ENCODE measurements at regions not wholly inside any gene's neighbourhood (a gene's known extent, or its start where the extent isn't known, plus 50 kb on each side); places are given as distances from the start of the nearest gene placed in this dataset.

- peak; percentile 6 for DNase-seq
- Histone ChIP-seq H3K9me3 (ENCODE audit: low read depth) (no peaks in the 10 kb centered on the region), H3K27ac (peak overlapping the region; percentile 15), H3K79me2 (ENCODE audit: insufficient read depth) (peaks cover 24% of the 10 kb centered on the region), H3K9me2 (ENCODE audit: insufficient read depth) (no peaks in the 10 kb centered on the region), H3K4me2 (ENCODE audit: unreplicated experiment) (no peak overlapping the region), H3K4me1 (ENCODE audit: insufficient read depth) (no peaks in the 10 kb centered on the region), H3K9ac (no peak overlapping the region; the same call in 1 of the 2 replicates), H3K4me3 (no peak overlapping the region), H3F3A (ENCODE audit: insufficient read depth) (peaks cover 35% of the 10 kb centered on the region), H3K36me3 (ENCODE audit: low read depth) (peaks cover 60% of the 10 kb centered on the region), H3K27me3 (replicated peaks; ENCODE audit: insufficient read depth) (no peaks in the 10 kb centered on the region), H2AFZ (no peak overlapping the region), H4K20me1 (ENCODE audit: insufficient read depth) (no peaks in the 10 kb centered on the region; the same call in 1 of the 2 replicates)
- 49 to 52% methylated on average over 9 of the region's 9 CpGs for WGBS, 2 experiments (ENCODE audit: low coverage in 1 of 2, low lambda C conversion rate in 2 of 2, missing lambda C conversion rate in 2 of 2)
- TF ChIP-seq EZH2 (IDR thresholded peaks at IDR 0.05; ENCODE audit: insufficient read depth, poor library complexity, severe bottlenecking) (no peak), EZH2phosphoT487 (IDR thresholded peaks at IDR 0.05; ENCODE audit: insufficient read depth, low read depth) (no peak)
- in situ Hi-C loops (cut with MboI) = no loop called here
Observed at GRCh38 chr1:219993554-219994433, 52.5 kb downstream of the EPRS1 start.

- H3F3A ChIP-seq (ENCODE audit: insufficient read depth) = peaks cover 28% of the 10 kb centered on the region
- no peaks in the 10 kb centered on the region for H3K9me2 ChIP-seq (ENCODE audit: insufficient read depth)
- H3K4me3 ChIP-seq = no peak overlapping the region
- H3K4me1 ChIP-seq (ENCODE audit: insufficient read depth) = no peaks in the 10 kb centered on the region
- in situ Hi-C loops (cut with MboI) = no loop called here
- H2AFZ ChIP-seq = no peak overlapping the region
- TF ChIP-seq EZH2 (IDR thresholded peaks at IDR 0.05; ENCODE audit: insufficient read depth, poor library complexity, severe bottlenecking) (no peak), EZH2phosphoT487 (IDR thresholded peaks at IDR 0.05; ENCODE audit: insufficient read depth, low read depth) (no peak)
- no peak overlapping the region for H3K4me2 ChIP-seq (ENCODE audit: unreplicated experiment)
- H3K79me2 ChIP-seq (ENCODE audit: insufficient read depth) = peaks cover 18% of the 10 kb centered on the region
- no peaks in the 10 kb centered on the region; the same call in 1 of the 2 replicates for H4K20me1 ChIP-seq (ENCODE audit: insufficient read depth)
- WGBS, 2 experiments (ENCODE audit: low coverage in 1 of 2, low lambda C conversion rate in 2 of 2, missing lambda C conversion rate in 2 of 2) = 99 to 100% methylated on average over 2 of the region's 2 CpGs
- peaks cover 59% of the 10 kb centered on the region for H3K36me3 ChIP-seq (ENCODE audit: low read depth)
- H3K9ac ChIP-seq = no peak overlapping the region
- no peaks in the 10 kb centered on the region for H3K27me3 ChIP-seq (replicated peaks; ENCODE audit: insufficient read depth)
- DNase-seq = no peak
- no peaks in the 10 kb centered on the region for H3K9me3 ChIP-seq (ENCODE audit: low read depth)
- no peak overlapping the region for H3K27ac ChIP-seq
Observed at GRCh38 chr1:219991919-219992318, 54.4 kb downstream of the EPRS1 start.

- Histone ChIP-seq H3K9me3 (ENCODE audit: low read depth) (no peaks in the 10 kb centered on the region), H3K79me2 (ENCODE audit: insufficient read depth) (peaks cover 18% of the 10 kb centered on the region), H3K36me3 (ENCODE audit: low read depth) (peaks cover 59% of the 10 kb centered on the region), H3K9ac (no peak overlapping the region), H3K27me3 (replicated peaks; ENCODE audit: insufficient read depth) (no peaks in the 10 kb centered on the region), H4K20me1 (ENCODE audit: insufficient read depth) (no peaks in the 10 kb centered on the region; the same call in 1 of the 2 replicates), H3K4me3 (no peak overlapping the region), H3F3A (ENCODE audit: insufficient read depth) (peaks cover 28% of the 10 kb centered on the region), H3K27ac (no peak overlapping the region), H3K4me1 (ENCODE audit: insufficient read depth) (no peaks in the 10 kb centered on the region), H3K9me2 (ENCODE audit: insufficient read depth) (no peaks in the 10 kb centered on the region), H3K4me2 (ENCODE audit: unreplicated experiment) (no peak overlapping the region), H2AFZ (no peak overlapping the region)
- no peak for DNase-seq
- in situ Hi-C loops (cut with MboI) = no loop called here
- TF ChIP-seq EZH2phosphoT487 (IDR thresholded peaks at IDR 0.05; ENCODE audit: insufficient read depth, low read depth) (no peak), EZH2 (IDR thresholded peaks at IDR 0.05; ENCODE audit: insufficient read depth, poor library complexity, severe bottlenecking) (no peak)
- WGBS, 2 experiments (ENCODE audit: low coverage in 1 of 2, low lambda C conversion rate in 2 of 2, missing lambda C conversion rate in 2 of 2) = 56 to 60% methylated on average over 3 of the region's 3 CpGs
Observed at GRCh38 chr1:219991511-219991810, 54.8 kb downstream of the EPRS1 start.

GRCh38 chr1:219990782-219991510 is 55.4 kb downstream of the EPRS1 start:
- no peaks in the 10 kb centered on the region; the same call in 1 of the 2 replicates for H4K20me1 ChIP-seq (ENCODE audit: insufficient read depth)
- no peak for TF ChIP-seq EZH2 (IDR thresholded peaks at IDR 0.05; ENCODE audit: insufficient read depth, poor library complexity, severe bottlenecking)
- TF ChIP-seq EZH2phosphoT487 (IDR thresholded peaks at IDR 0.05; ENCODE audit: insufficient read depth, low read depth) = no peak
- no peaks in the 10 kb centered on the region for H3K27me3 ChIP-seq (replicated peaks; ENCODE audit: insufficient read depth)
- H3K9me2 ChIP-seq (ENCODE audit: insufficient read depth) = no peaks in the 10 kb centered on the region
- in situ Hi-C loops (cut with MboI) = no loop called here
- WGBS, 2 experiments (ENCODE audit: low coverage in 1 of 2, low lambda C conversion rate in 2 of 2, missing lambda C conversion rate in 2 of 2) = 11 to 12% methylated on average over 2 of the region's 2 CpGs
- H3F3A ChIP-seq (ENCODE audit: insufficient read depth) = peaks cover 28% of the 10 kb centered on the region
- no peak overlapping the region for H3K27ac ChIP-seq
- peaks cover 59% of the 10 kb centered on the region for H3K36me3 ChIP-seq (ENCODE audit: low read depth)
- H3K9ac ChIP-seq = no peak overlapping the region
- no peak overlapping the region for H3K4me2 ChIP-seq (ENCODE audit: unreplicated experiment)
- H3K79me2 ChIP-seq (ENCODE audit: insufficient read depth) = peaks cover 18% of the 10 kb centered on the region
- peak; percentile 70 for DNase-seq
- H3K4me3 ChIP-seq = no peak overlapping the region
- no peaks in the 10 kb centered on the region for H3K9me3 ChIP-seq (ENCODE audit: low read depth)
- no peak overlapping the region for H2AFZ ChIP-seq
- no peaks in the 10 kb centered on the region for H3K4me1 ChIP-seq (ENCODE audit: insufficient read depth)
